ENCODE measurements at regions not wholly inside any gene's neighbourhood (a gene's known extent, or its start where the extent isn't known, plus 50 kb on each side); places are given as distances from the start of the nearest gene placed in this dataset.

GRCh38 chr14:38818555-38818954 lies 284.5 kb downstream of the SEC23A start:
- H3K4me3 ChIP-seq (ENCODE audit: low read length in 2 of 2) = no peak overlapping the region
- no peak for ATAC-seq (ENCODE audit: low FRiP score)
- intact Hi-C loops (cut with DNase I) = no loop called here
- WGBS, 2 donors = 84 to 90% methylated on average over 1 of the region's 1 CpG
- H3K27ac ChIP-seq (ENCODE audit: low read depth in 1 of 2, low read length in 2 of 2) = no peak overlapping the region
- no peaks in the 10 kb centered on the region for H3K27me3 ChIP-seq (ENCODE audit: control insufficient read depth in 1 of 2, insufficient read depth in 2 of 2, low read length in 1 of 2)
- no peaks in the 10 kb centered on the region for H3K36me3 ChIP-seq (ENCODE audit: control insufficient read depth in 1 of 2, insufficient read depth in 2 of 2, low read length in 1 of 2)
- no peak for DNase-seq
- no peaks in the 10 kb centered on the region for H3K9me3 ChIP-seq (ENCODE audit: control insufficient read depth, low read length)
- H3K4me1 ChIP-seq (ENCODE audit: control insufficient read depth in 1 of 2, insufficient read depth in 2 of 2, low read length in 2 of 2) = no peaks in the 10 kb centered on the region

DNA sequence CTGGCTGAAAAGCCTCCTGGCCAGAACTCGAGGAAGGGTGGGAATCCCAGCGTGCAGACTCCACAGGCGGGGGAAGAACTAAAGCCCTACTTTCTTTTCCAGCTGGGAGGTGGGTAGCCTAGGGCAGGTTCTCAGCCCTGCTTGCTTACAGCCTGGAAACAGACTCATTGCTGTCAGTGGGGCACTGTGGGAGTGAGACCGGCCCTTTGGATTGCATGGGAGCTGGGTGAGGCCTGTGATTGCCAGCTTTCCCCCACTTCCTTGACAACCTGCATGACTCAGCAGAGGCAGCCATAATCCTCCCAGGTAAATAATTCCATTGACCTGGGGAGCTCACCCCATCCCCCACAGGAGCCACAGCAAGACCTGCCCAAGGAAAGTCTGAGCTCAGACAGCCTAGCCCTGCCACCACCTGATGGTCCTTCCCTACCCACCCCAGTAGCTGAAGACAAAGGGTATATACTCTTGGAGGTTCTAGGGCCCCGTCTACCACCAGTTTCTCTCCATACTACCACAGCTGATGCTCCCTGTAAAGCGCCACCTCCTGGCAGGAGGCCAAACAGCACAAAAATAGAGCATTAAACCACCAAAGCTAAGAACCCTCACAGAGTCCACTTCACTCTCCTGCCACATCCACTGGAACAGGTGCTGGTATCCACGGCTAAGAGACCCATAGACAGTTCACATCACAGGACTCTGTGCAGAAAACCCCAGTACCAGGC lies 294.1 kb downstream of the SEC23A start:
- DNase-seq (no peak), ATAC-seq (ENCODE audit: low FRiP score) (no peak)
- no peaks in the 10 kb centered on the region for H3K36me3 ChIP-seq (ENCODE audit: control insufficient read depth in 1 of 2, insufficient read depth in 2 of 2, low read length in 1 of 2)
- intact Hi-C loops (cut with DNase I) = loop anchor here in 1 of 2 donors (1.0 kb wide), 1 partner anchor 8 kb away; no protein-coding TSS in a partner anchor
- no peaks in the 10 kb centered on the region for H3K9me3 ChIP-seq (ENCODE audit: control insufficient read depth, low read length)
- H3K27ac ChIP-seq (ENCODE audit: low read depth in 1 of 2, low read length in 2 of 2) = no peak overlapping the region
- no peak overlapping the region for H3K4me3 ChIP-seq (ENCODE audit: low read length in 2 of 2)
- H3K4me1 ChIP-seq (ENCODE audit: control insufficient read depth in 1 of 2, insufficient read depth in 2 of 2, low read length in 2 of 2) = no peaks in the 10 kb centered on the region
- WGBS, 2 donors = 72 to 82% methylated on average over 7 of the region's 7 CpGs
- H3K27me3 ChIP-seq (ENCODE audit: control insufficient read depth in 1 of 2, insufficient read depth in 2 of 2, low read length in 1 of 2) = no peaks in the 10 kb centered on the region

DNA sequence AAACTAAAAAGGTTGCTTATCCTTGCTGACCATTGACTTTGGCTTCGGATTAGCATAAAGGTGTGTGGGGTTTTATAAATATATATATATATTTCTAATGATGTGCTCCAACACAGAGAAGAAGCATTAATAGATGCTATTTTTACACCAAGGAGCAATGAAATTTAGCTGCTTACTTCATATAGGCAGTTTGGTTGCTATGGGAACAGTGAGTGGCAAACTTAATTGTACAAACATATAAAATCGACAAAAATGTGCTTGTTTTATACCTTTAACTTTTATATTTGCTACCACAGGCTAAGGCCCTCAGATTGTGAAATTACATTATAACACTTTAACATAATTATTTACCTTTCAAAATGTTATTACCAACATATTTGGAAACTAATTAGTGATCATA lies 303.4 kb downstream of the SEC23A start:
- no peak overlapping the region for H3K27ac ChIP-seq (ENCODE audit: low read depth in 1 of 2, low read length in 2 of 2)
- intact Hi-C loops (cut with DNase I) = no loop called here
- 69 to 73% methylated on average over 2 of the region's 2 CpGs for WGBS, 2 donors
- ATAC-seq (ENCODE audit: low FRiP score) = no peak
- no peak for DNase-seq
- H3K27me3 ChIP-seq (ENCODE audit: control insufficient read depth in 1 of 2, insufficient read depth in 2 of 2, low read length in 1 of 2) = no peaks in the 10 kb centered on the region
- no peak overlapping the region for H3K4me3 ChIP-seq (ENCODE audit: low read length in 2 of 2)
- no peaks in the 10 kb centered on the region for H3K9me3 ChIP-seq (ENCODE audit: control insufficient read depth, low read length)
- no peaks in the 10 kb centered on the region for H3K36me3 ChIP-seq (ENCODE audit: control insufficient read depth in 1 of 2, insufficient read depth in 2 of 2, low read length in 1 of 2)
- H3K4me1 ChIP-seq (ENCODE audit: control insufficient read depth in 1 of 2, insufficient read depth in 2 of 2, low read length in 2 of 2) = no peaks in the 10 kb centered on the region

DNA sequence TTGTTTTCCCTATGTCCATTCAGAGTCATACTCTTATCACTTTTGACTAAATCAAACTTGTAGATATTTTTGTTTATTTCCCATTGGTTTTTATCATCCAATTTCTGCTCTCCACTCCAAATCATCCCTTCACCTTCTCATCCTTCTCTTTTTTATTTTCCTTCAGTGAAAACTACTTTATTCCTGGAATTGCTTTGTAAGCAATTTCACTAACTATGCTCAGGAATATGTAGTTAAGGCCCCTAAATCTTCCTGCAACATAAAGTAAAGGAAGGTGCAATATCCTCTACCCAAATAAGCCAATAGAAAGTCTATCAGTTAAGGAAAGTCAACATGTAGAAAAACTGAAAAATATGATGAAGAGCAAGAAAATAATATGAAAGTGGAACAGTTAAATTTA lies 308.4 kb downstream of the SEC23A start:
- no peaks in the 10 kb centered on the region for H3K36me3 ChIP-seq (ENCODE audit: control insufficient read depth in 1 of 2, insufficient read depth in 2 of 2, low read length in 1 of 2)
- no peak overlapping the region for H3K27ac ChIP-seq (ENCODE audit: low read depth in 1 of 2, low read length in 2 of 2)
- H3K9me3 ChIP-seq (ENCODE audit: control insufficient read depth, low read length) = no peaks in the 10 kb centered on the region
- DNase-seq (no peak), ATAC-seq (ENCODE audit: low FRiP score) (no peak)
- H3K27me3 ChIP-seq (ENCODE audit: control insufficient read depth in 1 of 2, insufficient read depth in 2 of 2, low read length in 1 of 2) = no peaks in the 10 kb centered on the region
- intact Hi-C loops (cut with DNase I) = no loop called here
- no peak overlapping the region for H3K4me3 ChIP-seq (ENCODE audit: low read length in 2 of 2)
- H3K4me1 ChIP-seq (ENCODE audit: control insufficient read depth in 1 of 2, insufficient read depth in 2 of 2, low read length in 2 of 2) = no peaks in the 10 kb centered on the region

- intact Hi-C loops (cut with DNase I) = no loop called here
- H3K4me3 ChIP-seq (ENCODE audit: low read length in 2 of 2) = no peak overlapping the region
- WGBS, 2 donors = 77 to 81% methylated on average over 3 of the region's 3 CpGs
- no peaks in the 10 kb centered on the region for H3K4me1 ChIP-seq (ENCODE audit: control insufficient read depth in 1 of 2, insufficient read depth in 2 of 2, low read length in 2 of 2)
- H3K9me3 ChIP-seq (ENCODE audit: control insufficient read depth, low read length) = no peaks in the 10 kb centered on the region
- DNase-seq (no peak), ATAC-seq (ENCODE audit: low FRiP score) (no peak)
- no peaks in the 10 kb centered on the region for H3K27me3 ChIP-seq (ENCODE audit: control insufficient read depth in 1 of 2, insufficient read depth in 2 of 2, low read length in 1 of 2)
- no peak overlapping the region for H3K27ac ChIP-seq (ENCODE audit: low read depth in 1 of 2, low read length in 2 of 2)
- no peaks in the 10 kb centered on the region for H3K36me3 ChIP-seq (ENCODE audit: control insufficient read depth in 1 of 2, insufficient read depth in 2 of 2, low read length in 1 of 2)
Observed at GRCh38 chr14:38791862-38792261, 311.2 kb downstream of the SEC23A start.

DNA sequence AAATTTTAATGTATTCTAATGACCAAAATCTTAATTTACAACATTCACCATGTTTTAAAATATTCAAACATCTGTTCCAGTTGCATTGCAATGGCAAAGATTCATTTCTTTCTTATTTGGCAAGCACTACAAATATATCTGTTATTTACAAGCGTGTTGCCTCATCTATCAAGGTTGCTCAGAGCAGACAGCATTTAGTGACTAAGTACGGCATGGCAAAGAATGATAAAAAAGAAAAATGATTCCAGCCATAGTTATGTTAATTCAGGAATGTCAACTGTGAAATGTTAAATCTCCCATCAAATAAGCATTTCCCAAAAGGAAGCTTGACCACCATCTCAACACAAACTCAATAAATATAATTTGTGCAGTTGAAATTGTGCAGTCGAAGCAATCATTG lies 312.1 kb downstream of the SEC23A start:
- no peak overlapping the region for H3K4me3 ChIP-seq (ENCODE audit: low read length in 2 of 2)
- no peaks in the 10 kb centered on the region for H3K9me3 ChIP-seq (ENCODE audit: control insufficient read depth, low read length)
- no peaks in the 10 kb centered on the region for H3K36me3 ChIP-seq (ENCODE audit: control insufficient read depth in 1 of 2, insufficient read depth in 2 of 2, low read length in 1 of 2)
- no peak overlapping the region for H3K27ac ChIP-seq (ENCODE audit: low read depth in 1 of 2, low read length in 2 of 2)
- no peak for DNase-seq
- WGBS, 2 donors = 44 to 46% methylated on average over 3 of the region's 3 CpGs
- no peaks in the 10 kb centered on the region for H3K27me3 ChIP-seq (ENCODE audit: control insufficient read depth in 1 of 2, insufficient read depth in 2 of 2, low read length in 1 of 2)
- intact Hi-C loops (cut with DNase I) = no loop called here
- no peaks in the 10 kb centered on the region for H3K4me1 ChIP-seq (ENCODE audit: control insufficient read depth in 1 of 2, insufficient read depth in 2 of 2, low read length in 2 of 2)
- no peak for ATAC-seq (ENCODE audit: low FRiP score)

GRCh38 chr14:38789805-38790204 lies 313.2 kb downstream of the SEC23A start:
- DNase-seq (no peak), ATAC-seq (ENCODE audit: low FRiP score) (no peak)
- no peaks in the 10 kb centered on the region for H3K4me1 ChIP-seq (ENCODE audit: control insufficient read depth in 1 of 2, insufficient read depth in 2 of 2, low read length in 2 of 2)
- no peaks in the 10 kb centered on the region for H3K27me3 ChIP-seq (ENCODE audit: control insufficient read depth in 1 of 2, insufficient read depth in 2 of 2, low read length in 1 of 2)
- no peaks in the 10 kb centered on the region for H3K9me3 ChIP-seq (ENCODE audit: control insufficient read depth, low read length)
- H3K36me3 ChIP-seq (ENCODE audit: control insufficient read depth in 1 of 2, insufficient read depth in 2 of 2, low read length in 1 of 2) = no peaks in the 10 kb centered on the region
- 82 to 89% methylated on average over 8 of the region's 8 CpGs for WGBS, 2 donors
- intact Hi-C loops (cut with DNase I) = no loop called here
- H3K4me3 ChIP-seq (ENCODE audit: low read length in 2 of 2) = no peak overlapping the region
- H3K27ac ChIP-seq (ENCODE audit: low read depth in 1 of 2, low read length in 2 of 2) = no peak overlapping the region

DNA sequence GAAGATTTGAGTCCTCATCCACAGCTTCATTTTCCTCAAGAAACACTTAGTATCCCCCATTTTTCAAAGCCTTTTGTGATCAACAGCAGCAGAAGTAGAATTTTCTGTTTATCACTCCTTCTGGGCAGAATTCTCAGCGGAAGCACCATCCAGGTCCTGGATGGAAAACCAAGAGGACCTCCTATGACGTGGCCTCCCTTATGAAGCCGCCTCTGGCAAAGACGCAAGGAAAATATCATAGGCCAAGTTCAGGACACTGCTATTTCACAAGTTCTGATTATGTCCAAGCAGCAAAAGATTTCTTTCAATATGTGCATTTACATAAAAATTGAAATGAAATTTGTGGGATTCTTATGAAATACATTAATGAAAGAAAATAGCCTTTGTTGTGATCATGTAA lies 315.0 kb downstream of the SEC23A start:
- DNase-seq (no peak), ATAC-seq (ENCODE audit: low FRiP score) (no peak)
- Histone ChIP-seq H3K36me3 (ENCODE audit: control insufficient read depth in 1 of 2, insufficient read depth in 2 of 2, low read length in 1 of 2) (no peaks in the 10 kb centered on the region), H3K27ac (ENCODE audit: low read depth in 1 of 2, low read length in 2 of 2) (no peak overlapping the region), H3K4me3 (ENCODE audit: low read length in 2 of 2) (no peak overlapping the region), H3K27me3 (ENCODE audit: control insufficient read depth in 1 of 2, insufficient read depth in 2 of 2, low read length in 1 of 2) (no peaks in the 10 kb centered on the region), H3K4me1 (ENCODE audit: control insufficient read depth in 1 of 2, insufficient read depth in 2 of 2, low read length in 2 of 2) (no peaks in the 10 kb centered on the region), H3K9me3 (ENCODE audit: control insufficient read depth, low read length) (no peaks in the 10 kb centered on the region)
- WGBS, 2 donors = 85 to 87% methylated on average over 4 of the region's 4 CpGs
- intact Hi-C loops (cut with DNase I) = no loop called here

- intact Hi-C loops (cut with DNase I) = no loop called here
- H3K36me3 ChIP-seq (ENCODE audit: control insufficient read depth in 1 of 2, insufficient read depth in 2 of 2, low read length in 1 of 2) = no peaks in the 10 kb centered on the region
- no peak overlapping the region for H3K27ac ChIP-seq (ENCODE audit: low read depth in 1 of 2, low read length in 2 of 2)
- no peaks in the 10 kb centered on the region for H3K9me3 ChIP-seq (ENCODE audit: control insufficient read depth, low read length)
- no peaks in the 10 kb centered on the region for H3K27me3 ChIP-seq (ENCODE audit: control insufficient read depth in 1 of 2, insufficient read depth in 2 of 2, low read length in 1 of 2)
- DNase-seq = no peak
- no peaks in the 10 kb centered on the region for H3K4me1 ChIP-seq (ENCODE audit: control insufficient read depth in 1 of 2, insufficient read depth in 2 of 2, low read length in 2 of 2)
- ATAC-seq (ENCODE audit: low FRiP score) = no peak
- H3K4me3 ChIP-seq (ENCODE audit: low read length in 2 of 2) = no peak overlapping the region
Observed at GRCh38 chr14:38786921-38787320, 316.1 kb downstream of the SEC23A start.

Data from aorta (tissue), 5 donors.